T-helper 2 cell treated with Interferon-gamma antibody and Interleukin-4, amounts not matched to agents 100 ng/mL and 5 ng/mL, for 36 hours (primary cell): ENCODE measurements at regions not wholly inside any gene's neighbourhood (a gene's known extent, or its start where the extent isn't known, plus 50 kb on each side); places are given as distances from the start of the nearest gene placed in this dataset.

Source experiments
- intact Hi-C: fragments of 100-400 bp; cut with micrococcal nuclease; formaldehyde crosslinking; loops from one replicate; pipeline ENCODE4 v1.15.1; 2023

DNA sequence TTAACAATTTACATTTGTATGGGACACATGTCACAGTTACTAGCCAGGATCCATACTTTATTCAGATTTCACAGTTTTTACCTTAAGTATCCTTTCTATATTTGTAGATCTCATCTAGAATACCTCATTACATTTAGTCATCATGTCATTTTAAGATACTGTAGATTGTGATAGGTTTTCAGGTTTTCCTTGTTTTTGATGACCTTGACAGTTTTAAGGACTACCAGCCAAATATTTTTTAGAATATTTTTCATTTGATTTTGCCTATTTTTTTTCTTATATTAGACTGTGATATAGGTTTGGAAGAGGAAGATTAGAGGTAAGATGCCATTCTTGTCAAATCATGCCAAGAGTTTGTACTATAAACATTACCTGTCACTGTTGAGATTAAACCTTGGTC, 460.3 kb downstream of the ANKRD7 start:
- intact Hi-C loops, result no loop called here

DNA sequence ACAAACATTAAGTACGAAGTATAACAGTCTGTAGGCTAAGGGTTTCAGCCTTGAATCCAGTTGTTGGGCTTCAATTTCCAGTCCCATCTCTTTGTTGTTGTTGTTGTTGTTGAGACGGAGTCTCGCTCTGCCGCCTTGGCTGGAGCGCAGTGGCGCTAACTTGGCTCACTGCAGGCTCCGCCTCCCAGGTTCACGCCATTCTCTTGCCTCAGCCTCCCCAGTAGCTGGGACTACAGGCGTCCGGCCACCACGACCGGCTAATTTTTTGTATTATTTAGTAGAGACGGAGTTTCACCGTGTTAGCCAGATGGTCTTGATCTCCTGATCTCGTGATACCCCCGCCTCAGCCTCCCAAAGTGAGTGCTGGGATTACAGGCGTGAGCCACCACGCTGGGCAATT, 464.9 kb downstream of the ANKRD7 start:
- intact Hi-C loops, result no loop called here

GRCh38 chr7:118696879-118697278, 472.4 kb downstream of the ANKRD7 start:
- intact Hi-C loops, result no loop called here

- intact Hi-C loops, result no loop called here
Measured at GRCh38 chr7:118699222-118699621, 474.7 kb downstream of the ANKRD7 start.

DNA sequence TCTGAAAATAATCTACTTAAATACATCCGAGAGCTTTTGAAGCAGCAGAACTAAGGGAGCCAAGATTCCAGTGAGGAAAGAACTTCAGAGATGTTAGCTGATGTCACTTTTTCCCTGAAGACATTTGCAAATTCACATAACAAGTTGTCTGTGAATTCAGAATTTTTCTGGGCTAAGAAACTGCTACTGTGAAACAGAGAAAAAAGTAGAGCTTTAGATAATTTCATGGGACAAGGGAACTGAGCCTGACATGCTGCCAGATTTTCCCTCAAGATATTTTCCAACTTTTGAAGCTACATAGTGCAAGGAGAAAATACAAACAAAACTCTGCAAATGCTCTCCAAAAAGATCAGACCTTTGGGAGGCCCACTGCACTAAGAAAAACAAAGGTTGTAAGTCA, 484.2 kb downstream of the ANKRD7 start:
- intact Hi-C loops, result no loop called here

DNA sequence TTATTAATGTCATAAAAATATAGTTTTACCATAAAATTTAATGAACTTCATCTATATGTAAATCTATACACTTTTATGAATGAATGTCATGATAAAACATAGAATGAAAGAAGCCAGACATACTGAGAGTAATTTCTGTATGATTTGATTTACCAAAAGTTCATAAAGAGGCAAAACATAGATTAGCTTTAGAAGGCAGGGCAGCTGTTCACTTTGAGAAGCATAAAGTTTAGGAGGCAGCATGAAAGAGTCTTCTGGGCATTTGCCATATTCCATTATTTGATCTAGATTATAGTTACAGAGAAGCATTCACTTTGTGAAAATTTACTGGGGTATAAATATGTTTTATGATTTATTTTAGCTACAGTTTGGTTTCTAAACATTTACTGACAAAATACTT, 487.2 kb downstream of the ANKRD7 start:
- intact Hi-C loops, result no loop called here

- intact Hi-C loops, result no loop called here
Measured at GRCh38 chr7:118713039-118713438, 488.5 kb downstream of the ANKRD7 start.

DNA sequence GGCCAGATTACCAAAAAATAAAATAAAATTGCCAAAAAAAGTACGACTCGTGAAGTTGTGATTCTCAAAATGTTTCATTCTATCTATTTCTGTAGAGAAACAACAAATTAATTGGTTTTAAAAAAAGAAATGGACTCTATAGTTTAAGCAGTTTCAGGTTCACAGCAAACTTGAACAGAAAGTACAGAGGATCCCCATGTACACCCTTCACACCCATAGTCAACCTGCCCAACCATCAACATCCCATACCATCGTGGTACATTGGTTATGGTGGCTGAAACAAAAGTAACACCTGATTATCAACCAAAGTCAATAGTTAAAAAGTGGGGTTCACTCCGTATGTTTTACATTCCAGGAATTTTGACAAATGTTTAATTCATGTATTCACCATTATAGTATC, 496.1 kb downstream of the ANKRD7 start:
- intact Hi-C loops, result no loop called here

GRCh38 chr7:118731854-118732253, 507.4 kb downstream of the ANKRD7 start:
- intact Hi-C loops, result no loop called here

GRCh38 chr7:118734541-118734940, 510.0 kb downstream of the ANKRD7 start:
- intact Hi-C loops, result no loop called here

DNA sequence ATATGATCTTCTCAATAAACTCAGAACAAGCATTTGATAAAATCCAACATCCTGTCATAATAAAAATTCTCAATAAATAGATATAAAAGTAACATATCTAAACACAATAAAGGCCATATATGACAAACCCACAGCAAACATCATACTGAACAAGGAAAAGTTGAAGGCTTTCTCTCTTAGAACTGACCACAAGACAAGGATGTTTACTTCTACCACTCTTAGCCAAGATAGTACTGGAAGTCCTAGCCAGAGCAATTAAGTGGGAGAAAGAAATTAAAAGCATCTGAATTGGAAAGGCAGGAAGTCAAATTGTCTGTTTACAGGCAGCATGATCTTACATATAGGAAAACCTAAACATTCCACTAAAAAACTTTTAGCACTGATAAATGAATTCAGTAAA, 510.9 kb downstream of the ANKRD7 start:
- intact Hi-C loops, result no loop called here

DNA sequence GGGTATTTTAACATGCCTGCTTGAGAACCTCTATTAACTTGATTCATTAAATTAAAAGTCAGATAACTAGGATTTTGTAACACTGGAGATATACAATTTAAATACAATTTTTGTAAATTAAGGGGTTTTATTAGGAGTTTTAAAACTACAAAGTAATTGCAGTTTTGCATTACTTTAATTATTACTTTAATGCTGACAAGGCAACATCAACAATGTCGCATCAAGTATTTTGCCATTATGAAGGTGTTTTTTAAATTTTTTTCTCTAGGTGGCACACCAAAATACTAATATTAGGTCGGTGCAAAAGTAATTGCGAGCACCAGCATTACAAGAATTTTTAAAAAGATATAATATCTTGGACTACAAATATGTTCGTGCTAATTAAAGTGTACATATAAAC, 513.4 kb downstream of the ANKRD7 start:
- intact Hi-C loops, result no loop called here

GRCh38 chr7:118745927-118746326, 521.4 kb downstream of the ANKRD7 start:
- intact Hi-C loops, result no loop called here

- intact Hi-C loops, result no loop called here
Measured at GRCh38 chr7:118747473-118747872, 523.0 kb downstream of the ANKRD7 start.

GRCh38 chr7:118753479-118753878, 529.0 kb downstream of the ANKRD7 start:
- intact Hi-C loops, result no loop called here

GRCh38 chr7:118754608-118755007, 530.1 kb downstream of the ANKRD7 start:
- intact Hi-C loops, result no loop called here

DNA sequence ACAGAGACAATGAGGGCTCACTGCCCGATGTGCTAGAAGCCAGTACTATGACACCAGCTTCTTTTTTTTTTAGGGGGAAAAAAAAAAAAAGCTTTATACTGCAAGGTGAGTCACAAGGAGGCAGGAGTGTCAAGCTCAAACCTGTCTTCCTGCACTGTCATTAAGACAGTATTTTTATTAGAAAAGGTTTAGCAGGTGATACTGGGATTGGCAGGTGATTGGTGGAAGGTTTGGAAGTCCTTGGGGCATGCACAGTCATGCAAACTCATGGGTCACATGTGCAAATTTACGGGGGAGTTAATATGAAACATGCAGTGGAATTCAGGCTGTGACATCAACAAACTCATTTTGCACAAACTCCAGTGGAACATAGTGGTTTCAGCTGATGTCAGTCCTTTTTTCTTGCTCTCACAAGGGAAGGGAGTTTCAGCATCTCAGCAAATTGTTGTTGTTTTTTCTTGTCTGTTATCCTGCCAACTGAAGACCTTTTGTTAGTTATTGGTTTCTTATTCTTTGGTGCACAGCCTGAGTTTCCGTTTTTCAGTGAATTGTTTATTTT, 530.6 kb downstream of the ANKRD7 start:
- intact Hi-C loops, result no loop called here

GRCh38 chr7:118757066-118757465, 532.6 kb downstream of the ANKRD7 start:
- intact Hi-C loops, result no loop called here

DNA sequence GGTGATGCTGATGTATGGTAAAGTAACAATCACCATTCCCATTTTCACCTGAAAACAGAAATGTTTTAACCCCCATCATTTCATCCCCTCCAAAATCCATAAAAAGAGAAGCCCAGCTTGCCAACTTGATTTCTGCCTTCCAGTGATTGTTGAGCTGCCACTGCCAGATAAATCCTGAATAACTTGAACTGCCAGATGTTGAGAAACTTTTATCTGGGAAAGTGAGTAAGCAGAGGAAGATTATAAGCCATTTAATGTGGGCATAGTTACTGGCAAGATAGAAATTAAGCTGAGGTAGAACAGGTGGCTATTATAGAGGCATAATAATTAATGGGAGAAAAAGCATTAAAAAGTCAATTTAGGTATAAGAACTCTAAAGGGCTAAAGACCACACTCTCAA, 534.1 kb downstream of the ANKRD7 start:
- intact Hi-C loops, result no loop called here

DNA sequence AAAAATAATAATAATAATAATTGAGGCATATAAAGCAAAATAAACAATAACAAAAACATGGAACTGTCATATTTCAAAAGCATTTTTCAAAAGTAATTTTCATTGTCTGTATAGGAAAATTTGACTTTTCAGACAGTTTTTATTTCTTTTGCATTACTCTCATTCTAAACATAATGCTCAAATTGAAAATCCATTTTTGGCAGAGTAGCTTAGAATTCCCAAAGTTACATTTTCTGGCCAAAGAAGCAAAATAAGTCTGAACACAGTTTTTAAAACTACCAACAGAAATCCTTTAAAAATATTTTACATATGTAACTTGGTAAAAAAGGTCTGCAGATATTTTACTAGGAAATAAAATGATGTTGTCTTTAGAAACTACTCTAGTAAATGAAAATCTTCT, 535.4 kb downstream of the ANKRD7 start:
- intact Hi-C loops, result no loop called here

GRCh38 chr7:118762451-118762850, 537.9 kb downstream of the ANKRD7 start:
- intact Hi-C loops, result no loop called here

DNA sequence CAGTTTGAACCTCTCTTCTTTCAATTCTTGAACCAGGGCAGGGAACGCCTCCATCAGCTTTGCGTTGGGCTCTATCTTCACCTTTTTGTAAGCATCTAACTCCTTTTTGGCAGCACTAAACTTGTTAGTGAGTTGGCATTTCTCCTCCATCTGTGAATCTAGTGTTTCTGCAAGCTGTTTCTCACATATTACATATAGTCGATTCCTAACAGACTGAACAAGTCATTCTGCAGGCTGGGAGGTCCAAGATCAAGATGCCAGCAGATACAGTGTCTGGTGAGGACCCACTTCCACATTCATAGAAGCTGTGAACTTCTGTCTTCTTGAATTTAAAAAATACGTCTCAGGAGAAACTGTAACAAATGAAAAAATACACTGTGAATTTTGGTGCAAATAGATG, 539.7 kb downstream of the ANKRD7 start:
- intact Hi-C loops, result no loop called here

GRCh38 chr7:118771672-118772071, 547.2 kb downstream of the ANKRD7 start:
- intact Hi-C loops, result no loop called here

- intact Hi-C loops, result no loop called here
Measured at GRCh38 chr7:118777308-118777707, 552.8 kb downstream of the ANKRD7 start.
